IMR-90 (cell line): ENCODE measurements at regions not wholly inside any gene's neighbourhood (a gene's known extent, or its start where the extent isn't known, plus 50 kb on each side); places are given as distances from the start of the nearest gene placed in this dataset.

ENCODE experiments used
- ATAC-seq: fragments of 200-7000 bp; cut with Tn5 transposase; 2 replicates; pipeline ENCODE4 v1.9.1; 2020; ENCODE audit warnings: low read depth, mild to moderate bottlenecking, moderate library complexity
- BruUV-seq: library from RNA; stranded (reverse); fragments of 400-500 nt; replicated peaks from 2 replicates; lab custom pipeline; 2021; lab: Mats Ljungman, UMichigan
- CTCF ChIA-PET: fragments of 300-600 bp; formaldehyde crosslinking; extraction: SDS; loops from one replicate; lab custom pipeline; 2021; ENCODE audit warnings: antibody characterized with exemption; lab: Yijun Ruan, JAX
- POLR2A ChIA-PET: fragments of 300-600 bp; sonication (Branson Sonifier 250); formaldehyde crosslinking; loops from one replicate; lab custom pipeline; 2022; ENCODE audit warnings: antibody characterized with exemption; ENCODE audit not compliant: unreplicated experiment; lab: Charles Lee
- DNase-seq: peaks from one replicate; pipeline ENCODE4 v3.0.0; 2013
- H2AFZ ChIP-seq: replicated peaks from 2 replicates; pipeline ENCODE3; 2013; ENCODE audit warnings: low read length, mild to moderate bottlenecking; ENCODE audit not compliant: poor library complexity
- H2AK5ac ChIP-seq: 2 replicates; pipeline ENCODE4 v1.6.1; 2013; ENCODE audit warnings: low read depth, low read length, inconsistent platforms
- H2AK9ac ChIP-seq: replicated peaks from 2 replicates; pipeline ENCODE3; 2013; ENCODE audit warnings: mild to moderate bottlenecking, low read depth, low read length, moderate library complexity; ENCODE audit not compliant: poor library complexity
- H2BK120ac ChIP-seq: 2 replicates; pipeline ENCODE4 v1.6.1; 2013; ENCODE audit warnings: low read depth, low read length, inconsistent platforms
- H2BK15ac ChIP-seq: 3 replicates; pipeline ENCODE4 v1.6.1; 2013; ENCODE audit warnings: low read depth, low read length, inconsistent platforms
- H2BK20ac ChIP-seq: 2 replicates; pipeline ENCODE4 v1.6.1; 2013; ENCODE audit warnings: low read depth, mild to moderate bottlenecking, inconsistent platforms, low read length, moderate library complexity
- H2BK5ac ChIP-seq: 2 replicates; pipeline ENCODE4 v1.6.1; 2013; ENCODE audit warnings: mild to moderate bottlenecking, low read depth, low read length, inconsistent platforms; ENCODE audit not compliant: poor library complexity, severe bottlenecking
- H3K14ac ChIP-seq: replicated peaks from 2 replicates; pipeline ENCODE4 v1.6.1; 2013; ENCODE audit warnings: low read depth, low read length, inconsistent platforms
- H3K18ac ChIP-seq: 2 replicates; pipeline ENCODE4 v1.6.1; 2013; ENCODE audit warnings: low read depth, low read length, control low read depth
- H3K23ac ChIP-seq: 2 replicates; pipeline ENCODE4 v1.6.1; 2013; ENCODE audit warnings: low read depth, low read length, inconsistent platforms
- H3K27ac ChIP-seq: 2 replicates; pipeline ENCODE4 v1.5.1; 2013; ENCODE audit warnings: mild to moderate bottlenecking, control low read depth, low read length; ENCODE audit not compliant: insufficient read depth
- H3K27me3 ChIP-seq: 2 replicates; pipeline ENCODE4 v1.6.1; 2013; ENCODE audit warnings: low read length; ENCODE audit not compliant: control insufficient read depth, insufficient read depth
- H3K36me3 ChIP-seq: 2 replicates; pipeline ENCODE4 v1.6.1; 2013; ENCODE audit warnings: low read length, mixed read lengths; ENCODE audit not compliant: control insufficient read depth, insufficient read depth
- H3K4ac ChIP-seq: 2 replicates; pipeline ENCODE4 v1.6.1; 2013; ENCODE audit warnings: low read depth, low read length, inconsistent platforms
- H3K4me1 ChIP-seq: 2 replicates; pipeline ENCODE4 v1.6.1; 2013; ENCODE audit warnings: low read length, mixed read lengths; ENCODE audit not compliant: control insufficient read depth, insufficient read depth
- H3K4me2 ChIP-seq: 2 replicates; pipeline ENCODE4 v1.6.1; 2013; ENCODE audit warnings: low read depth, mild to moderate bottlenecking, control low read depth, low read length, moderate library complexity
- H3K4me3 ChIP-seq: 2 replicates; pipeline ENCODE4 v1.5.1; 2013; ENCODE audit warnings: low read depth, mild to moderate bottlenecking, control low read depth, low read length, moderate library complexity; ENCODE audit not compliant: insufficient read depth
- H3K56ac ChIP-seq: 2 replicates; pipeline ENCODE4 v1.6.1; 2013; ENCODE audit warnings: low read length, inconsistent platforms; ENCODE audit not compliant: insufficient read depth; ENCODE audit errors: extremely low read depth
- H3K79me1 ChIP-seq, 2 experiments: 2 replicates each; pipeline ENCODE4 v1.6.1; 2013; ENCODE audit warnings: low read length in 2 of 2, inconsistent platforms in 1 of 2, low read depth in 1 of 2
- H3K9ac ChIP-seq: 2 replicates; pipeline ENCODE4 v1.6.1; 2013; ENCODE audit warnings: low read depth, low read length, control low read depth
- H3K9me1 ChIP-seq: 2 replicates; pipeline ENCODE4 v1.6.1; 2013; ENCODE audit warnings: low read length, inconsistent platforms; ENCODE audit not compliant: insufficient read depth
- H3K9me3 ChIP-seq: 2 replicates; pipeline ENCODE4 v1.6.1; 2013; ENCODE audit warnings: low read length; ENCODE audit not compliant: control insufficient read depth, insufficient read depth
- H4K20me1 ChIP-seq: 2 replicates; pipeline ENCODE4 v1.6.1; 2013; ENCODE audit warnings: low read length, inconsistent platforms; ENCODE audit not compliant: insufficient read depth
- H4K5ac ChIP-seq: 2 replicates; pipeline ENCODE4 v1.6.1; 2013; ENCODE audit warnings: mild to moderate bottlenecking, low read depth, low read length, control low read depth
- H4K8ac ChIP-seq, 2 experiments: 2 replicates each; pipeline ENCODE4 v1.6.1; 2013; ENCODE audit warnings: low read depth in 2 of 2, low read length in 2 of 2, control low read depth in 1 of 2, inconsistent platforms in 1 of 2
- H4K91ac ChIP-seq: 2 replicates; pipeline ENCODE4 v1.6.1; 2013; ENCODE audit warnings: low read depth, low read length, inconsistent platforms; ENCODE audit not compliant: insufficient read depth
- CEBPB ChIP-seq: IDR thresholded peaks from 2 replicates; pipeline ENCODE4 v1.6.1; 2012; ENCODE audit warnings: low read depth, low read length, improper control_type of control experiment
- CHD1 ChIP-seq: IDR thresholded peaks from 2 replicates; pipeline ENCODE4 v1.6.1; 2012; ENCODE audit warnings: low read depth, low read length, improper control_type of control experiment
- FOS ChIP-seq: fragments of 150-350 bp; IDR thresholded peaks from 2 replicates; pipeline ENCODE4 v1.6.1; 2016; ENCODE audit warnings: low read depth, low read length
- MAFK ChIP-seq: IDR thresholded peaks from 2 replicates; pipeline ENCODE4 v1.6.1; 2012; ENCODE audit warnings: low read depth, low read length, improper control_type of control experiment
- MAZ ChIP-seq: IDR thresholded peaks from 2 replicates; pipeline ENCODE4 v1.6.1; 2012; ENCODE audit warnings: low read depth, mild to moderate bottlenecking, low read length, improper control_type of control experiment, moderate library complexity, borderline replicate concordance
- MXI1 ChIP-seq: IDR thresholded peaks from 2 replicates; pipeline ENCODE4 v1.6.1; 2012; ENCODE audit warnings: low read depth, mild to moderate bottlenecking, low read length, moderate library complexity, borderline replicate concordance
- NFE2L2 ChIP-seq: fragments of 150-350 bp; IDR thresholded peaks from 2 replicates; pipeline ENCODE4 v1.6.1; 2016; ENCODE audit warnings: low read depth, mild to moderate bottlenecking, low read length
- POLR2A ChIP-seq: IDR thresholded peaks from 2 replicates; pipeline ENCODE4 v1.6.1; 2012; ENCODE audit warnings: mild to moderate bottlenecking, low read depth, low read length
- RAD21 ChIP-seq: IDR thresholded peaks from 2 replicates; pipeline ENCODE4 v1.6.1; 2012; ENCODE audit warnings: low read length, improper control_type of control experiment
- RCOR1 ChIP-seq: IDR thresholded peaks from 2 replicates; pipeline ENCODE4 v1.6.1; 2012; ENCODE audit warnings: mild to moderate bottlenecking, low read length, improper control_type of control experiment; ENCODE audit not compliant: insufficient replicate concordance
- RFX5 ChIP-seq: IDR thresholded peaks from 2 replicates; pipeline ENCODE4 v1.8.0; 2012; ENCODE audit warnings: low read depth, mild to moderate bottlenecking, low read length, moderate library complexity
- SMC3 ChIP-seq: fragments of 150-350 bp; IDR thresholded peaks from 2 replicates; pipeline ENCODE4 v1.6.1; 2016; ENCODE audit warnings: low read depth, mild to moderate bottlenecking, antibody characterized with exemption, low read length, moderate library complexity
- WGBS, 2 experiments: methylation state at CpG; one replicate each; pipeline versions ENCODE4 v1.1.5 to v1.1.7; 2013; ENCODE audit warnings: missing lambda C conversion rate in 2 of 2; ENCODE audit not compliant: insufficient read length in 1 of 2; ENCODE audit errors: extremely low coverage in 2 of 2; 5-methylcytosine and 5-hydroxymethylcytosine counted together
- dilution Hi-C: fragments of 300-500 bp; cut with HindIII; formaldehyde crosslinking; loops from one replicate; pipeline ENCODE4 v1.14.3; 2018; ENCODE audit warnings: low sequenced_read_pairs; ENCODE audit not compliant: unreplicated experiment
- in situ Hi-C: fragments of 300-500 bp; cut with MboI; formaldehyde crosslinking; loops from 3 replicates; pipeline ENCODE4 v1.14.3; 2019; ENCODE audit warnings: low sequenced_read_pairs, inconsistent platforms, mixed read lengths
- intact Hi-C: fragments of 100-400 bp; cut with micrococcal nuclease; formaldehyde crosslinking; loops from 2 replicates; pipeline ENCODE4 v1.10.0; 2022
- TF ChIP-seq, protein P1 (sequence below): fragments of 150-350 bp; IDR thresholded peaks from 2 replicates; pipeline ENCODE4 v1.6.1; 2017; ENCODE audit warnings: mild to moderate bottlenecking, antibody characterized with exemption, low read length, low read depth
- TF ChIP-seq, protein P2 (sequence below): fragments of 150-350 bp; IDR thresholded peaks from 2 replicates; pipeline ENCODE4 v1.6.1; 2016; ENCODE audit warnings: low read depth, mild to moderate bottlenecking, low read length, moderate library complexity, borderline replicate concordance
- TF ChIP-seq, protein P3 (sequence below): conservative IDR thresholded peaks from 2 replicates; pipeline ENCODE4 v1.5.1; 2012; ENCODE audit warnings: mild to moderate bottlenecking, low read depth, low read length, improper control_type of control experiment

DNA sequence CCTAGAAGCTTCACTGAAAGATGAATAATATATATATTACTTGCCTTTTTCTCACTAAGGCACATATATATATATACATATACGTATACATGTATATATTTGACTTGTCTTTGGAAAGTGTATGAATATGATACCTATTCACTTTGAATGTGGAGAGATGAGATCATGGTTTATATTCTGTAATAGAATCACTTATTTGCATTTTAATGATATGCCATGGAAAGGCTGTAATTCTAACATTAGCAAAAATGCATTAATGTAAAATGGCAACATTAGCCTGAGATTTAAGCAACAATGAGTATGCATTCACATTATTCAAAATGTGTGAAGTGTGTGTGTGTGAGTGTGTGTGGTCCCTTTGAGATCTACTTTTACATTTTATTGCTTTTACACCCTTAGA lies 54.5 kb upstream of the PRKD1 start:
- H2BK5ac ChIP-seq, result no peak overlapping the region
- intact Hi-C loops, result no loop called here
- H3K36me3 ChIP-seq, result no peaks in the 10 kb centered on the region
- H3K4me2 ChIP-seq, result no peak overlapping the region
- no CpG with 5 or more reads among the region's 1 CpG for WGBS, 2 experiments
- H3K9me1 ChIP-seq, result no peaks in the 10 kb centered on the region
- H4K20me1 ChIP-seq, result no peaks in the 10 kb centered on the region
- no peak overlapping the region for H3K56ac ChIP-seq
- dilution Hi-C loops, result no loop called here
- no peak overlapping the region for H3K27ac ChIP-seq
- H3K18ac ChIP-seq, result no peak overlapping the region
- TF ChIP-seq FOS, result no peak
- TF ChIP-seq, protein P1, sequence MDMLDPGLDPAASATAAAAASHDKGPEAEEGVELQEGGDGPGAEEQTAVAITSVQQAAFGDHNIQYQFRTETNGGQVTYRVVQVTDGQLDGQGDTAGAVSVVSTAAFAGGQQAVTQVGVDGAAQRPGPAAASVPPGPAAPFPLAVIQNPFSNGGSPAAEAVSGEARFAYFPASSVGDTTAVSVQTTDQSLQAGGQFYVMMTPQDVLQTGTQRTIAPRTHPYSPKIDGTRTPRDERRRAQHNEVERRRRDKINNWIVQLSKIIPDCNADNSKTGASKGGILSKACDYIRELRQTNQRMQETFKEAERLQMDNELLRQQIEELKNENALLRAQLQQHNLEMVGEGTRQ, result no peak
- TF ChIP-seq, protein P2, sequence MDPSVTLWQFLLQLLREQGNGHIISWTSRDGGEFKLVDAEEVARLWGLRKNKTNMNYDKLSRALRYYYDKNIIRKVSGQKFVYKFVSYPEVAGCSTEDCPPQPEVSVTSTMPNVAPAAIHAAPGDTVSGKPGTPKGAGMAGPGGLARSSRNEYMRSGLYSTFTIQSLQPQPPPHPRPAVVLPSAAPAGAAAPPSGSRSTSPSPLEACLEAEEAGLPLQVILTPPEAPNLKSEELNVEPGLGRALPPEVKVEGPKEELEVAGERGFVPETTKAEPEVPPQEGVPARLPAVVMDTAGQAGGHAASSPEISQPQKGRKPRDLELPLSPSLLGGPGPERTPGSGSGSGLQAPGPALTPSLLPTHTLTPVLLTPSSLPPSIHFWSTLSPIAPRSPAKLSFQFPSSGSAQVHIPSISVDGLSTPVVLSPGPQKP, result no peak
- no peak for TF ChIP-seq MAFK
- no peak for TF ChIP-seq RAD21
- TF ChIP-seq CEBPB, result no peak
- no peak for TF ChIP-seq SMC3
- TF ChIP-seq RFX5, result no peak
- no peak for TF ChIP-seq POLR2A
- no peak for TF ChIP-seq MXI1
- no peak for TF ChIP-seq MAZ
- TF ChIP-seq RCOR1, result no peak
- TF ChIP-seq NFE2L2, result no peak
- TF ChIP-seq, protein P3, sequence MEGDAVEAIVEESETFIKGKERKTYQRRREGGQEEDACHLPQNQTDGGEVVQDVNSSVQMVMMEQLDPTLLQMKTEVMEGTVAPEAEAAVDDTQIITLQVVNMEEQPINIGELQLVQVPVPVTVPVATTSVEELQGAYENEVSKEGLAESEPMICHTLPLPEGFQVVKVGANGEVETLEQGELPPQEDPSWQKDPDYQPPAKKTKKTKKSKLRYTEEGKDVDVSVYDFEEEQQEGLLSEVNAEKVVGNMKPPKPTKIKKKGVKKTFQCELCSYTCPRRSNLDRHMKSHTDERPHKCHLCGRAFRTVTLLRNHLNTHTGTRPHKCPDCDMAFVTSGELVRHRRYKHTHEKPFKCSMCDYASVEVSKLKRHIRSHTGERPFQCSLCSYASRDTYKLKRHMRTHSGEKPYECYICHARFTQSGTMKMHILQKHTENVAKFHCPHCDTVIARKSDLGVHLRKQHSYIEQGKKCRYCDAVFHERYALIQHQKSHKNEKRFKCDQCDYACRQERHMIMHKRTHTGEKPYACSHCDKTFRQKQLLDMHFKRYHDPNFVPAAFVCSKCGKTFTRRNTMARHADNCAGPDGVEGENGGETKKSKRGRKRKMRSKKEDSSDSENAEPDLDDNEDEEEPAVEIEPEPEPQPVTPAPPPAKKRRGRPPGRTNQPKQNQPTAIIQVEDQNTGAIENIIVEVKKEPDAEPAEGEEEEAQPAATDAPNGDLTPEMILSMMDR, result no peak
- TF ChIP-seq CHD1, result no peak
- H3K14ac ChIP-seq, result no peak overlapping the region
- DNase-seq (no peak), ATAC-seq (no peak)
- H4K8ac ChIP-seq, result no peak overlapping the region
- H3K23ac ChIP-seq, result no peak overlapping the region
- no peak overlapping the region for H3K9ac ChIP-seq
- no peak overlapping the region for H2AFZ ChIP-seq
- H2BK20ac ChIP-seq, result no peak overlapping the region
- no peaks in the 10 kb centered on the region for H3K4me1 ChIP-seq
- in situ Hi-C loops, result no loop called here
- no peaks in the 10 kb centered on the region for H3K27me3 ChIP-seq
- CTCF ChIA-PET, result no interaction called here
- no peaks in the 10 kb centered on the region for H3K9me3 ChIP-seq
- no peak overlapping the region for H2AK9ac ChIP-seq
- no peak overlapping the region for H2BK15ac ChIP-seq
- no peak overlapping the region for H3K4ac ChIP-seq
- no peaks in the 10 kb centered on the region for H3K79me1 ChIP-seq
- no peak overlapping the region for H2BK120ac ChIP-seq
- H3K4me3 ChIP-seq, result no peak overlapping the region
- no peak overlapping the region for H4K5ac ChIP-seq
- no TSS peak for BruUV-seq
- POLR2A ChIA-PET, result no interaction called here
- H2AK5ac ChIP-seq, result no peak overlapping the region
- no peak overlapping the region for H4K91ac ChIP-seq
